H1 (cell line): ENCODE measurements at regions not wholly inside any gene's neighbourhood (a gene's known extent, or its start where the extent isn't known, plus 50 kb on each side); places are given as distances from the start of the nearest gene placed in this dataset.

Experiments used
- CTCF ChIA-PET: fragments of 300-600 bp; sonication (Branson Sonifier 250); formaldehyde crosslinking; loops from one replicate; lab custom pipeline; 2021; ENCODE audit not compliant: partially characterized antibody; lab: Charles Lee
- POLR2A ChIA-PET: fragments of 300-600 bp; sonication (Branson Sonifier 250); formaldehyde crosslinking; loops from one replicate; lab custom pipeline; 2021; ENCODE audit warnings: inconsistent platforms; ENCODE audit not compliant: partially characterized antibody; lab: Charles Lee
- DNase-seq, 2 experiments: peaks; one replicate each; pipeline versions ENCODE4 v3.0.0 to v3.0.0-alpha.2; 2010 to 2022; ENCODE audit warnings: low spot score in 2 of 2, low read depth in 1 of 2, mixed read lengths in 1 of 2
- FAIRE-seq: peaks from 2 replicates; lab custom pipeline; 2011; peaks lifted over from hg19 to GRCh38; lab: Jason Lieb, UNC
- H2AFZ ChIP-seq: 2 replicates; pipeline ENCODE4 v1.8.1; 2012; ENCODE audit warnings: low read length, inconsistent platforms
- H2AK5ac ChIP-seq: 2 replicates; pipeline ENCODE4 v1.6.1; 2013; ENCODE audit warnings: low read depth, low read length
- H2BK120ac ChIP-seq: replicated peaks from 2 replicates; pipeline ENCODE3; 2013; ENCODE audit warnings: low read depth, low read length, inconsistent platforms
- H2BK12ac ChIP-seq: 2 replicates; pipeline ENCODE4 v1.6.1; 2013; ENCODE audit warnings: low read depth, low read length
- H2BK15ac ChIP-seq: 2 replicates; pipeline ENCODE4 v1.6.1; 2013; ENCODE audit warnings: low read length
- H2BK20ac ChIP-seq: 2 replicates; pipeline ENCODE4 v1.6.1; 2013; ENCODE audit warnings: low read length
- H2BK5ac ChIP-seq: 2 replicates; pipeline ENCODE4 v1.6.1; 2013; ENCODE audit warnings: low read depth, low read length
- H3K14ac ChIP-seq: 2 replicates; pipeline ENCODE4 v1.6.1; 2013; ENCODE audit warnings: inconsistent platforms; ENCODE audit not compliant: insufficient read length
- H3K18ac ChIP-seq: 2 replicates; pipeline ENCODE4 v1.6.1; 2013; ENCODE audit warnings: low read length; ENCODE audit errors: extremely low read depth
- H3K23ac ChIP-seq: 2 replicates; pipeline ENCODE4 v1.6.1; 2013; ENCODE audit warnings: inconsistent platforms; ENCODE audit not compliant: insufficient read length
- H3K23me2 ChIP-seq: 2 replicates; pipeline ENCODE4 v1.6.1; 2013; ENCODE audit warnings: low read depth, low read length
- H3K27ac ChIP-seq: 2 replicates; pipeline ENCODE4 v1.6.1; 2011; ENCODE audit warnings: low read depth, low read length, inconsistent platforms
- H3K27me3 ChIP-seq, 4 experiments: replicated peaks in 1 of 4; 1 replicate in 1 of 4; 2 replicates in 3 of 4; pipeline versions ENCODE4 v1.6.1 to v1.8.1; 2011 to 2013; ENCODE audit warnings: low read length in 3 of 4, mild to moderate bottlenecking in 3 of 4, inconsistent platforms in 2 of 4, mixed read lengths in 2 of 4, moderate library complexity in 1 of 4; ENCODE audit not compliant: control insufficient read depth in 3 of 4, insufficient read depth in 3 of 4; ENCODE audit errors: extremely low read depth in 1 of 4
- H3K36me3 ChIP-seq, 4 experiments: 2 replicates each; pipeline versions ENCODE4 v1.6.1 to v1.8.1; 2011 to 2013; ENCODE audit warnings: mild to moderate bottlenecking in 4 of 4, low read length in 3 of 4, moderate library complexity in 2 of 4, control low read depth in 1 of 4, inconsistent platforms in 1 of 4; ENCODE audit not compliant: insufficient read depth in 4 of 4, control insufficient read depth in 2 of 4
- H3K4ac ChIP-seq: replicated peaks from 2 replicates; pipeline ENCODE3; 2013; ENCODE audit warnings: low read length, low read depth, mixed read lengths, inconsistent platforms; ENCODE audit not compliant: insufficient read length
- H3K4me1 ChIP-seq, 4 experiments: replicated peaks in 1 of 4; 1 replicate in 1 of 4; 2 replicates in 3 of 4; pipeline versions ENCODE4 v1.6.1 to v1.8.1; 2011 to 2013; ENCODE audit warnings: low read length in 3 of 4, inconsistent platforms in 2 of 4, mixed read lengths in 1 of 4; ENCODE audit not compliant: insufficient read depth in 4 of 4, control insufficient read depth in 3 of 4
- H3K4me2 ChIP-seq, 2 experiments: 2 replicates each; pipeline versions ENCODE4 v1.6.1 to v1.8.1; 2011 to 2013; ENCODE audit warnings: low read depth in 2 of 2, low read length in 2 of 2, control low read depth in 1 of 2, inconsistent platforms in 1 of 2, mild to moderate bottlenecking in 1 of 2; ENCODE audit not compliant: insufficient read depth in 1 of 2
- H3K4me3 ChIP-seq, 4 experiments: fragments of 200-600, 300-600 bp in 1 of 4; sonication (generic), shearing (Covaris generic), sonication (Bioruptor Twin) in 1 of 4; 2 replicates each; pipeline versions ENCODE4 v1.5.1 to v1.8.1; 2011 to 2016; ENCODE audit warnings: low read length in 4 of 4, low read depth in 3 of 4, control low read depth in 2 of 4, inconsistent platforms in 2 of 4, mild to moderate bottlenecking in 2 of 4, mixed read lengths in 1 of 4, moderate library complexity in 1 of 4; ENCODE audit not compliant: insufficient read depth in 2 of 4; ENCODE audit errors: extremely low read depth in 1 of 4
- H3K56ac ChIP-seq: replicated peaks from 2 replicates; pipeline ENCODE3; 2013; ENCODE audit warnings: low read depth, mild to moderate bottlenecking, mixed read lengths, low read length, inconsistent platforms; ENCODE audit not compliant: insufficient read length
- H3K79me1 ChIP-seq: 2 replicates; pipeline ENCODE4 v1.6.1; 2013; ENCODE audit warnings: low read depth, low read length, control low read depth
- H3K79me2 ChIP-seq, 2 experiments: 2 replicates each; pipeline versions ENCODE4 v1.6.1 to v1.8.1; 2012 to 2013; ENCODE audit warnings: low read length in 2 of 2, mild to moderate bottlenecking in 2 of 2, inconsistent platforms in 1 of 2; ENCODE audit not compliant: insufficient read depth in 2 of 2, control insufficient read depth in 1 of 2
- H3K9ac ChIP-seq, 4 experiments: replicated peaks in 1 of 4; 1 replicate in 1 of 4; 2 replicates in 3 of 4; pipeline versions ENCODE4 v1.6.1 to v1.8.1; 2011 to 2013; ENCODE audit warnings: low read depth in 3 of 4, low read length in 3 of 4, control low read depth in 2 of 4, mild to moderate bottlenecking in 2 of 4, moderate library complexity in 2 of 4, inconsistent platforms in 1 of 4; ENCODE audit errors: extremely low read depth in 1 of 4
- H3K9me3 ChIP-seq, 2 experiments: 2 replicates each; pipeline versions ENCODE4 v1.6.1 to v1.8.1; 2012 to 2013; ENCODE audit warnings: mild to moderate bottlenecking in 2 of 2, moderate library complexity in 2 of 2, control low read depth in 1 of 2, inconsistent platforms in 1 of 2, low read depth in 1 of 2, low read length in 1 of 2, mixed read lengths in 1 of 2; ENCODE audit not compliant: insufficient read depth in 2 of 2
- H4K20me1 ChIP-seq, 2 experiments: replicated peaks in 1 of 2; 2 replicates each; pipeline versions ENCODE3 to v1.8.1; 2011 to 2013; ENCODE audit warnings: inconsistent platforms in 2 of 2, low read length in 2 of 2, mild to moderate bottlenecking in 1 of 2; ENCODE audit not compliant: insufficient read depth in 2 of 2, control insufficient read depth in 1 of 2
- H4K5ac ChIP-seq: 2 replicates; pipeline ENCODE4 v1.6.1; 2013; ENCODE audit warnings: low read length, low read depth, mixed read lengths, inconsistent platforms; ENCODE audit not compliant: insufficient read length
- H4K8ac ChIP-seq: 2 replicates; pipeline ENCODE4 v1.8.0; 2013; ENCODE audit warnings: mild to moderate bottlenecking, moderate library complexity, low read length, inconsistent platforms; ENCODE audit not compliant: insufficient read depth; ENCODE audit errors: extremely low read depth
- H4K91ac ChIP-seq: replicated peaks from 2 replicates; pipeline ENCODE3; 2013; ENCODE audit warnings: low read length, mixed read lengths, inconsistent platforms; ENCODE audit not compliant: insufficient read length
- RBBP5 ChIP-seq: IDR thresholded peaks from 2 replicates; pipeline ENCODE4 v1.7.1; 2012; ENCODE audit warnings: low read depth, mild to moderate bottlenecking, inconsistent platforms, low read length, moderate library complexity, borderline replicate concordance
- RXRA ChIP-seq: IDR thresholded peaks from 2 replicates; pipeline ENCODE4 v1.6.1; 2011; ENCODE audit warnings: low read depth, mild to moderate bottlenecking, low read length, moderate library complexity; ENCODE audit not compliant: insufficient read depth
- whole genome bisulfite sequencing, 2 experiments: shearing (Covaris generic) in 1 of 2; methylation state at CpG; one replicate each; pipeline versions ENCODE4 v1.1.6 to v1.1.7; 2013 to 2015; ENCODE audit warnings: low lambda C conversion rate in 2 of 2, mixed read lengths in 2 of 2, inconsistent platforms in 1 of 2, low coverage in 1 of 2, missing lambda C conversion rate in 1 of 2; ENCODE audit not compliant: insufficient replicate concordance in 2 of 2, insufficient coverage in 1 of 2, insufficient read length in 1 of 2; ENCODE audit errors: extremely low coverage in 1 of 2, missing lambda C conversion rate in 1 of 2; 5-methylcytosine and 5-hydroxymethylcytosine counted together
- TF ChIP-seq, protein P1 (sequence below), 3 experiments: IDR thresholded peaks; 1 replicate in 2 of 3; 2 replicates in 1 of 3; pipeline versions ENCODE4 v1.5.1 to v1.6.1; 2011; ENCODE audit warnings: low read length in 3 of 3, mild to moderate bottlenecking in 3 of 3, inconsistent platforms in 2 of 3, low read depth in 1 of 3, moderate library complexity in 1 of 3; ENCODE audit not compliant: insufficient read depth in 1 of 3; ENCODE audit errors: control extremely low read depth in 1 of 3

DNA sequence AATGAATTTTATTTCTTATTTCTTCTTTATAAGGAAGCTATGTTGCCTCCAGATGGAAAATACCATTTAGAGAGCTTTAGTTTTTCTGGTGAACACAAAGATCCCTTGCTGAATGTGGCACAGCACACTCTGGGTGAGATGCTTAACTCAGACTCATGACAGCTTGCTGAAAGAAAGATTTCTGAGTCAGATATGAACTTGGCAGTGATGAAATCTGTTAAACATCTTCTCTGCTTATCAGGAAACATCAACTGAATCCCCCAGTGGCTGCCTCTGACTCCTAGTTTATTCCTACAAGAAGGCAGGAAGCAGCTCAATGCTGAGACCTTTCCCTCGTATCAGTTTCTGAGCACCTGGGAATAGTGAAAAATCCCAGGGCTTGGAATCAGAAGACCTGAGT lies 162.8 kb downstream of the OSR1 start:
- Histone ChIP-seq H2BK12ac (no peak overlapping the region), H3K23ac (no peak overlapping the region), H3K9ac (no peak overlapping the region), H3K27ac (no peak overlapping the region), H3K9me3 (no peaks in the 10 kb centered on the region), H3K18ac (no peak overlapping the region), H2BK120ac (no peak overlapping the region), H3K23me2 (no peaks in the 10 kb centered on the region), H2AFZ (no peak overlapping the region), H2AK5ac (no peak overlapping the region), H3K14ac (no peak overlapping the region), H3K79me2 (no peaks in the 10 kb centered on the region), H3K36me3 (no peaks in the 10 kb centered on the region), H2BK5ac (no peak overlapping the region), H2BK20ac (no peak overlapping the region), H3K79me1 (no peaks in the 10 kb centered on the region), H4K8ac (no peak overlapping the region), H3K4ac (no peak overlapping the region), H4K91ac (no peak overlapping the region), H3K27me3 (no peaks in the 10 kb centered on the region), H3K4me2 (no peak overlapping the region), H2BK15ac (no peak overlapping the region), H3K56ac (no peak overlapping the region), H3K4me1 (no peaks in the 10 kb centered on the region), H3K4me3 (no peak overlapping the region), H4K5ac (no peak overlapping the region), H4K20me1 (no peaks in the 10 kb centered on the region)
- 69% methylated on average over 1 of the region's 1 CpG; no CpG with 5 or more reads in 1 of the 2 experiments for WGBS, 2 experiments
- ChIA-PET CTCF (interaction anchor here (1.1 to 1.3 kb wide), 3 partner anchors 9 to 57 kb away, joined by 3 read pairs; no protein-coding TSS in a partner anchor), POLR2A (no interaction called here)
- FAIRE-seq = no peak
- DNase-seq = no peak
- TF ChIP-seq RBBP5 = no peak
- TF ChIP-seq, protein P1, sequence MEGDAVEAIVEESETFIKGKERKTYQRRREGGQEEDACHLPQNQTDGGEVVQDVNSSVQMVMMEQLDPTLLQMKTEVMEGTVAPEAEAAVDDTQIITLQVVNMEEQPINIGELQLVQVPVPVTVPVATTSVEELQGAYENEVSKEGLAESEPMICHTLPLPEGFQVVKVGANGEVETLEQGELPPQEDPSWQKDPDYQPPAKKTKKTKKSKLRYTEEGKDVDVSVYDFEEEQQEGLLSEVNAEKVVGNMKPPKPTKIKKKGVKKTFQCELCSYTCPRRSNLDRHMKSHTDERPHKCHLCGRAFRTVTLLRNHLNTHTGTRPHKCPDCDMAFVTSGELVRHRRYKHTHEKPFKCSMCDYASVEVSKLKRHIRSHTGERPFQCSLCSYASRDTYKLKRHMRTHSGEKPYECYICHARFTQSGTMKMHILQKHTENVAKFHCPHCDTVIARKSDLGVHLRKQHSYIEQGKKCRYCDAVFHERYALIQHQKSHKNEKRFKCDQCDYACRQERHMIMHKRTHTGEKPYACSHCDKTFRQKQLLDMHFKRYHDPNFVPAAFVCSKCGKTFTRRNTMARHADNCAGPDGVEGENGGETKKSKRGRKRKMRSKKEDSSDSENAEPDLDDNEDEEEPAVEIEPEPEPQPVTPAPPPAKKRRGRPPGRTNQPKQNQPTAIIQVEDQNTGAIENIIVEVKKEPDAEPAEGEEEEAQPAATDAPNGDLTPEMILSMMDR (IDR thresholded peaks at IDR 0.05; ENCODE audit: control extremely low read depth in 1 of 3, insufficient read depth in 1 of 3, low read depth in 1 of 3, low read length in 3 of 3) = no peak
- TF ChIP-seq RXRA = no peak
